Lower lobe of right lung (tissue), 2 donors: ENCODE measurements at regions not wholly inside any gene's neighbourhood (a gene's known extent, or its start where the extent isn't known, plus 50 kb on each side); places are given as distances from the start of the nearest gene placed in this dataset.
"Not testable (repeated sequence)": the region's sequence is repeated elsewhere in the genome, so short reads cannot be mapped to it uniquely, and the experiment has no call there.

Experiments used
- ATAC-seq, 2 donors: fragments of 200-7000 bp; cut with Tn5 transposase; one replicate each; pipeline ENCODE4 v1.9.1; 2020 to 2022; ENCODE audit warnings: mild to moderate bottlenecking in 2 of 2, moderate library complexity in 2 of 2
- DNase-seq: peaks from one replicate; pipeline ENCODE4 v3.0.0-alpha.2; 2020
- H3K27ac ChIP-seq: fragments of 200-600 bp; one replicate; pipeline ENCODE4 v1.8.0; 2022
- H3K27me3 ChIP-seq: fragments of 200-600 bp; one replicate; pipeline ENCODE4 v1.8.0; 2022; ENCODE audit warnings: low read depth
- H3K36me3 ChIP-seq: fragments of 200-600 bp; one replicate; pipeline ENCODE4 v1.8.0; 2022; ENCODE audit warnings: mild to moderate bottlenecking
- H3K4me1 ChIP-seq: fragments of 200-600 bp; one replicate; pipeline ENCODE4 v1.8.0; 2022
- H3K4me3 ChIP-seq: fragments of 200-600 bp; one replicate; pipeline ENCODE4 v1.8.0; 2022; ENCODE audit warnings: mild to moderate bottlenecking
- H3K9me3 ChIP-seq: fragments of 200-600 bp; one replicate; pipeline ENCODE4 v1.8.0; 2022
- CTCF ChIP-seq: fragments of 200-600 bp; IDR thresholded peaks from one replicate; pipeline ENCODE4 v1.8.0; 2022; ENCODE audit warnings: antibody characterized with exemption, mild to moderate bottlenecking
- intact Hi-C: fragments of 100-400 bp; cut with DNase I; formaldehyde crosslinking; loops from one replicate; pipeline ENCODE4 v1.11.0; 2022
- donor health status: DM: no; HTN: yes; CAD: no; lungs with severe emphysema.

- Histone ChIP-seq H3K4me1 (no peaks in the 10 kb centered on the region), H3K27me3 (no peaks in the 10 kb centered on the region), H3K36me3 (no peaks in the 10 kb centered on the region), H3K9me3 (no peaks in the 10 kb centered on the region), H3K27ac (no peak overlapping the region), H3K4me3 (no peak overlapping the region)
- ATAC-seq, result no peak
- no peak for DNase-seq
- peak; percentile 11 for TF ChIP-seq CTCF
- intact Hi-C loops, result no loop called here
Observed at GRCh38 chrX:145393702-145394235, 146.5 kb downstream of the SPANXN1 start.

GRCh38 chrX:145394344-145394743 lies 147.0 kb downstream of the SPANXN1 start:
- Histone ChIP-seq H3K27ac (no peak overlapping the region), H3K4me1 (no peaks in the 10 kb centered on the region), H3K36me3 (no peaks in the 10 kb centered on the region), H3K9me3 (no peaks in the 10 kb centered on the region), H3K27me3 (no peaks in the 10 kb centered on the region), H3K4me3 (no peak overlapping the region)
- TF ChIP-seq CTCF, result no peak
- DNase-seq (no peak), ATAC-seq (no peak)
- intact Hi-C loops, result no loop called here

- DNase-seq (no peak), ATAC-seq (no peak)
- Histone ChIP-seq H3K27me3 (no peaks in the 10 kb centered on the region), H3K4me3 (no peak overlapping the region), H3K27ac (no peak overlapping the region), H3K9me3 (no peaks in the 10 kb centered on the region), H3K4me1 (no peaks in the 10 kb centered on the region), H3K36me3 (no peaks in the 10 kb centered on the region)
- intact Hi-C loops, result no loop called here
- no peak for TF ChIP-seq CTCF
Observed at GRCh38 chrX:145396612-145397011, 149.3 kb downstream of the SPANXN1 start.

GRCh38 chrX:145405012-145405411 lies 157.7 kb downstream of the SPANXN1 start:
- DNase-seq (no peak), ATAC-seq (no peak)
- peak; percentile 42 for TF ChIP-seq CTCF
- Histone ChIP-seq H3K4me1 (no peaks in the 10 kb centered on the region), H3K27ac (no peak overlapping the region), H3K9me3 (no peaks in the 10 kb centered on the region), H3K4me3 (no peak overlapping the region), H3K36me3 (no peaks in the 10 kb centered on the region), H3K27me3 (no peaks in the 10 kb centered on the region)
- intact Hi-C loops, result no loop called here

GRCh38 chrX:145410622-145411021 lies 163.3 kb downstream of the SPANXN1 start:
- H3K4me1 ChIP-seq, result no peaks in the 10 kb centered on the region
- no peaks in the 10 kb centered on the region for H3K27me3 ChIP-seq
- ATAC-seq, result no peak
- intact Hi-C loops, result no loop called here
- no peaks in the 10 kb centered on the region for H3K9me3 ChIP-seq
- H3K36me3 ChIP-seq, result no peaks in the 10 kb centered on the region
- TF ChIP-seq CTCF, result no peak
- H3K4me3 ChIP-seq, result no peak overlapping the region
- no peak for DNase-seq
- no peak overlapping the region for H3K27ac ChIP-seq

- DNase-seq, H3K4me3 ChIP-seq, ATAC-seq, H3K4me1 ChIP-seq, H3K36me3 ChIP-seq, H3K27me3 ChIP-seq, H3K27ac ChIP-seq, intact Hi-C loops, H3K9me3 ChIP-seq: not testable (repeated sequence)
Observed at GRCh38 chrX:145436211-145436610, 188.9 kb downstream of the SPANXN1 start.
